ENCODE measurements at regions not wholly inside any gene's neighbourhood (a gene's known extent, or its start where the extent isn't known, plus 50 kb on each side); places are given as distances from the start of the nearest gene placed in this dataset.

DNA sequence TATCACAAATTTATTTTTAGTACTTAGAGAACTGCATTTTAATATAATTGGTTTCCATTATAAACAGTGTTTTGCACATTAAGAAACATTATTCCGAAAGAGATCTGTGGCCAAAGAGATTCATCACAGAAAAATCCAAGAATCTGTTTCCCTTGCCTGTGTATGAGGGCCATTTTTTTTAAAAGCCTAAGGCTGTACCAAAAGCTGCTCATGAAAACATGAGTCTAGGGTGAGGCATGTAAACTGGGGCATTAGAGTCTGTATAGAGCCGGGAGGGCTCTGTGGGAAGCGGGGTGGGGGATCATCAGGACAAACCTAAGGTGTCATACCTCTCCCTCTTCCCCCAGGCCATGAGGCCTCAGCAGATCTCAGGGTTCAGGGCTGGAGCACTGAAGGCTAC lies 223.8 kb downstream of the FBXO15 start:
- TF ChIP-seq, protein P1, sequence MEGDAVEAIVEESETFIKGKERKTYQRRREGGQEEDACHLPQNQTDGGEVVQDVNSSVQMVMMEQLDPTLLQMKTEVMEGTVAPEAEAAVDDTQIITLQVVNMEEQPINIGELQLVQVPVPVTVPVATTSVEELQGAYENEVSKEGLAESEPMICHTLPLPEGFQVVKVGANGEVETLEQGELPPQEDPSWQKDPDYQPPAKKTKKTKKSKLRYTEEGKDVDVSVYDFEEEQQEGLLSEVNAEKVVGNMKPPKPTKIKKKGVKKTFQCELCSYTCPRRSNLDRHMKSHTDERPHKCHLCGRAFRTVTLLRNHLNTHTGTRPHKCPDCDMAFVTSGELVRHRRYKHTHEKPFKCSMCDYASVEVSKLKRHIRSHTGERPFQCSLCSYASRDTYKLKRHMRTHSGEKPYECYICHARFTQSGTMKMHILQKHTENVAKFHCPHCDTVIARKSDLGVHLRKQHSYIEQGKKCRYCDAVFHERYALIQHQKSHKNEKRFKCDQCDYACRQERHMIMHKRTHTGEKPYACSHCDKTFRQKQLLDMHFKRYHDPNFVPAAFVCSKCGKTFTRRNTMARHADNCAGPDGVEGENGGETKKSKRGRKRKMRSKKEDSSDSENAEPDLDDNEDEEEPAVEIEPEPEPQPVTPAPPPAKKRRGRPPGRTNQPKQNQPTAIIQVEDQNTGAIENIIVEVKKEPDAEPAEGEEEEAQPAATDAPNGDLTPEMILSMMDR (conservative IDR thresholded peaks at IDR 0.05) = no peak
- Histone ChIP-seq H3K9ac (ENCODE audit: extremely low read depth, low read length, poor library complexity, severe bottlenecking) (no peak overlapping the region), H3K27me3 (ENCODE audit: control insufficient read depth, insufficient read depth, low read length, poor library complexity, severe bottlenecking) (no peaks in the 10 kb centered on the region), H3K36me3 (ENCODE audit: control insufficient read depth, insufficient read depth, low read length) (no peaks in the 10 kb centered on the region), H3K9me3 (ENCODE audit: control insufficient read depth, low read length) (no peaks in the 10 kb centered on the region), H3K27ac (ENCODE audit: low read depth, low read length) (no peak overlapping the region), H3K4me3 (ENCODE audit: low read length) (no peak overlapping the region), H3K4me1 (ENCODE audit: control insufficient read depth, insufficient read depth, low read length) (no peaks in the 10 kb centered on the region)
- H3K4me1 Mint-ChIP-seq = no peaks in the 10 kb centered on the region
- no peaks in the 10 kb centered on the region for H3K9me3 Mint-ChIP-seq
- WGBS, 2 experiments (ENCODE audit: insufficient coverage in 1 of 2, insufficient read length in 1 of 2) = 85 to 100% methylated on average over 1 to 3 of the region's 3 CpGs
- H3K36me3 Mint-ChIP-seq (ENCODE audit: low read depth) = no peaks in the 10 kb centered on the region
- H3K27me3 Mint-ChIP-seq (ENCODE audit: insufficient read depth) = no peaks in the 10 kb centered on the region
- no peak overlapping the region for H3K4me3 Mint-ChIP-seq
- no peak overlapping the region for H3K27ac Mint-ChIP-seq
- DNase-seq = no peak

DNA sequence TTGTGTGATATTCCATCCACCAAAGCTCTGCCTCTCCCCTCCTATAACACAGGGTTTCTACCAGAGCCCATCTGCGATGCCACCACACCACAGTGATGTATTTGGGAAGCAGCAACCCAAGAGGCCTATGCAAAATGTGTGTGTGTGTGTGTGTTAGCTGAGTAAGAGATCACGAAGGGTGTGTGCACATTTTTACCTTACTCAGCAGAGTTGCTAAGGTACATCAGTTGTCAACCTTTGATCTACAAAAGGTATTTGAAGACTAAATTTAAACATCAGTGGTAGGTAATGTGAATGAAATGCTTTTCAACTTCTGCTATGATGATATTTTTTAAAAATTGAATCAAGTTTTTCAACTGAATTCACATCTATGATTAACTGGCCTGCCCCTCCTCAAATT lies 227.6 kb downstream of the FBXO15 start:
- Histone ChIP-seq H3K9me3 (ENCODE audit: control insufficient read depth, low read length) (no peaks in the 10 kb centered on the region), H3K36me3 (ENCODE audit: control insufficient read depth, insufficient read depth, low read length) (no peaks in the 10 kb centered on the region), H3K9ac (ENCODE audit: extremely low read depth, low read length, poor library complexity, severe bottlenecking) (no peak overlapping the region), H3K4me3 (ENCODE audit: low read length) (no peak overlapping the region), H3K27ac (ENCODE audit: low read depth, low read length) (no peak overlapping the region), H3K4me1 (ENCODE audit: control insufficient read depth, insufficient read depth, low read length) (no peaks in the 10 kb centered on the region), H3K27me3 (ENCODE audit: control insufficient read depth, insufficient read depth, low read length, poor library complexity, severe bottlenecking) (no peaks in the 10 kb centered on the region)
- H3K4me1 Mint-ChIP-seq = no peaks in the 10 kb centered on the region
- no peaks in the 10 kb centered on the region for H3K9me3 Mint-ChIP-seq
- H3K36me3 Mint-ChIP-seq (ENCODE audit: low read depth) = no peaks in the 10 kb centered on the region
- no peak for DNase-seq
- H3K4me3 Mint-ChIP-seq = no peak overlapping the region
- TF ChIP-seq, protein P1 (conservative IDR thresholded peaks at IDR 0.05) = no peak
- H3K27ac Mint-ChIP-seq = no peak overlapping the region
- 97% methylated on average over 2 of the region's 2 CpGs; no CpG with 5 or more reads in 1 of the 2 experiments for WGBS, 2 experiments (ENCODE audit: insufficient coverage in 1 of 2, insufficient read length in 1 of 2)
- no peaks in the 10 kb centered on the region for H3K27me3 Mint-ChIP-seq (ENCODE audit: insufficient read depth)

DNA sequence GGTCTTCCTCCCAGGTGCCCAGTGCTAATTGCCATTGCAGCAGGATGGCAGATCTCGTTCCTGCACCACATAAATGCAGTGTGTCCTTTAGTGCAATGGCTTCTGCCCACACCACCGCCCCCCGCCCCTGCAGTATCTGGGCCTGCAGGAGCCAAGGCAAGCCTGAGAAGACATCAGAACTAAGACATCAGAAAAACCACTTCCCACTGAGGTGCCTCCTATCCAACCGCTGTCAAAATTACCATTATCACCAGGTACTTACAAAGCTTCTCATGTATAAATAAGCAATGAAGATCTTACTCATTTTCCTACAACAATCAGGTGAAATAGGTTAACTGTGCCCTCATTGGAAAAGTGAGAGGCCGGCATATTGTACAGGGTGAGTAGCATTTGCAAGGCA lies 228.8 kb downstream of the FBXO15 start:
- H3K27ac ChIP-seq (ENCODE audit: low read depth, low read length) = no peak overlapping the region
- TF ChIP-seq, protein P1 (conservative IDR thresholded peaks at IDR 0.05) = no peak
- no peaks in the 10 kb centered on the region for H3K27me3 Mint-ChIP-seq (ENCODE audit: insufficient read depth)
- H3K4me1 Mint-ChIP-seq = no peaks in the 10 kb centered on the region
- no peak overlapping the region for H3K9ac ChIP-seq (ENCODE audit: extremely low read depth, low read length, poor library complexity, severe bottlenecking)
- no peak overlapping the region for H3K4me3 ChIP-seq (ENCODE audit: low read length)
- H3K9me3 ChIP-seq (ENCODE audit: control insufficient read depth, low read length) = no peaks in the 10 kb centered on the region
- no peaks in the 10 kb centered on the region for H3K4me1 ChIP-seq (ENCODE audit: control insufficient read depth, insufficient read depth, low read length)
- WGBS, 2 experiments (ENCODE audit: insufficient coverage in 1 of 2, insufficient read length in 1 of 2) = 93 to 100% methylated on average over 4 to 5 of the region's 5 CpGs
- H3K4me3 Mint-ChIP-seq = no peak overlapping the region
- H3K36me3 ChIP-seq (ENCODE audit: control insufficient read depth, insufficient read depth, low read length) = no peaks in the 10 kb centered on the region
- no peak overlapping the region for H3K27ac Mint-ChIP-seq
- no peaks in the 10 kb centered on the region for H3K9me3 Mint-ChIP-seq
- no peaks in the 10 kb centered on the region for H3K27me3 ChIP-seq (ENCODE audit: control insufficient read depth, insufficient read depth, low read length, poor library complexity, severe bottlenecking)
- DNase-seq = no peak
- H3K36me3 Mint-ChIP-seq (ENCODE audit: low read depth) = no peaks in the 10 kb centered on the region
